ENCODE measurements at regions not wholly inside any gene's neighbourhood (a gene's known extent, or its start where the extent isn't known, plus 50 kb on each side); places are given as distances from the start of the nearest gene placed in this dataset.
"Not testable (repeated sequence)": the region's sequence is repeated elsewhere in the genome, so short reads cannot be mapped to it uniquely, and the experiment has no call there.

- DNase-seq (peak; percentile 8 to 21 (median 13)), ATAC-seq (replicated peaks) (peak; percentile 67)
- Mint-ChIP-seq H3K9me3 (no peaks in the 10 kb centered on the region), H3K27me3 (peaks cover 8 to 32% of the 10 kb centered on the region in 2 donors), H3K36me3 (ENCODE audit: insufficient read depth) (no peaks in the 10 kb centered on the region), H3K4me3 (no peak overlapping the region), H3K27ac (no peak overlapping the region), H3K4me1 (ENCODE audit: low read depth in 2 of 2) (peaks cover 0 to 3% of the 10 kb centered on the region in 2 donors)
Measured at GRCh38 chr18:57881818-57882413, 78.8 kb upstream of the ATP8B1 start.

GRCh38 chr18:57879924-57880323 is 76.8 kb upstream of the ATP8B1 start:
- not testable (repeated sequence) for H3K9me3 Mint-ChIP-seq; H3K4me1 Mint-ChIP-seq (ENCODE audit: low read depth in 2 of 2); H3K27ac Mint-ChIP-seq; DNase-seq; H3K36me3 Mint-ChIP-seq (ENCODE audit: insufficient read depth); ATAC-seq (replicated peaks); H3K4me3 Mint-ChIP-seq
- peaks cover 11 to 32% of the 10 kb centered on the region in 2 donors for H3K27me3 Mint-ChIP-seq

- peaks cover 7 to 12% of the 10 kb centered on the region in 2 donors for H3K9me3 Mint-ChIP-seq
- no peaks in the 10 kb centered on the region for H3K36me3 Mint-ChIP-seq (ENCODE audit: insufficient read depth)
- no peak overlapping the region for H3K27ac Mint-ChIP-seq
- ATAC-seq (replicated peaks) = no peak
- no peak overlapping the region for H3K4me3 Mint-ChIP-seq
- no peaks in the 10 kb centered on the region for H3K4me1 Mint-ChIP-seq (ENCODE audit: low read depth in 2 of 2)
- H3K27me3 Mint-ChIP-seq = peaks cover 11 to 23% of the 10 kb centered on the region in 2 donors
- DNase-seq = no peak
Measured at GRCh38 chr18:57869221-57869620, 66.1 kb upstream of the ATP8B1 start.

GRCh38 chr18:57866355-57866754 is 63.2 kb upstream of the ATP8B1 start:
- Mint-ChIP-seq H3K27me3 (peaks cover 22 to 38% of the 10 kb centered on the region in 2 donors), H3K4me3 (no peak overlapping the region), H3K4me1 (ENCODE audit: low read depth in 2 of 2) (no peaks in the 10 kb centered on the region), H3K27ac (no peak overlapping the region), H3K9me3 (peaks cover 2% of the 10 kb centered on the region in 2 donors), H3K36me3 (ENCODE audit: insufficient read depth) (no peaks in the 10 kb centered on the region)
- no peak for DNase-seq
- ATAC-seq (replicated peaks) = no peak

DNA sequence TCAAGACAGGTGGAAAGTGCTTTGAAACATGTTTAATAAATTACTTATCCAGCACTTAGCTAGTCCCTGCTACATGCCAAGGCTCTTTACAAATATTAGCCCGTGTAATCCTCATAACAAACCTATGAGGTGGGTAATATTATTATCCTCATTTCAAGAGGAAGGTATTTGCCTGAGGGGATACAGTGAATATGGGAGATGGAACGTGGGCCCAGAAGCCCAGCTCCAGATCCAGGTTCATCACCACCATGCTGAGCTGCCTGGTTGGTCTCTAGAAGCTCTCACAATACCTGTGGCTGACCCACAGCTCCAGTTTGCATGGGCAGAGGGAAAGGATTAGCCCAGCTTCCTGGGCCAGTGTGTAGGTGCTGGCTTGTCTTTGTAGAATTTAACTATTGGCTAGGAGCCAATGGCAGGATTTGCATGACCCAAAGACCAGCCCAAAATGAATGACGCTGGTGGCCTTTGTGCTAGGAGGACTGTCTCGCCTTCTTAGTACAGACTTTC is 61.6 kb upstream of the ATP8B1 start:
- H3K36me3 Mint-ChIP-seq (ENCODE audit: insufficient read depth) = no peaks in the 10 kb centered on the region
- ATAC-seq (replicated peaks) (no peak), DNase-seq (no peak)
- no peak overlapping the region for H3K4me3 Mint-ChIP-seq
- H3K4me1 Mint-ChIP-seq (ENCODE audit: low read depth in 2 of 2) = no peaks in the 10 kb centered on the region
- H3K27me3 Mint-ChIP-seq = peaks cover 22 to 38% of the 10 kb centered on the region in 2 donors
- no peaks in the 10 kb centered on the region for H3K9me3 Mint-ChIP-seq
- no peak overlapping the region for H3K27ac Mint-ChIP-seq

DNA sequence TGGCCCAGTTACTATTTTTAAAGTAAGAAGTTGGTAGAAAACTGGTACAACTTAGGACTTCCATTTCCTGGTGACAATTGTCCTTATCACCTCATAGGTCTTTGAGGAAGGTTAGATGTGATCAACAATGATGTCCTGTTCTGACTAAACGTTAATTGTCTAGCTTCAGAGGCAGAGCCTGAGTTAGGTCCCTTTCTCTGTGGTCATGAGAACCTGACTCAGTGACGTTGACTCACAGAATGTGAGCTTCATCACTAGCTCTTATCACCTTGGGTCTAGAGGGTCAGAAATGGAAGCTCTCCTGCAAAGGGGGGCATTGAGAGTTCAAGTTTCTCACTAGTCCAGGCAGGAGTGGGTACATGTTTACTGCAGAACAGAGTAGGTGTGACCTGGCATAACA is 60.6 kb upstream of the ATP8B1 start:
- Mint-ChIP-seq H3K4me3 (no peak overlapping the region), H3K27ac (no peak overlapping the region), H3K4me1 (ENCODE audit: low read depth in 2 of 2) (no peaks in the 10 kb centered on the region), H3K27me3 (peaks cover 22 to 37% of the 10 kb centered on the region in 2 donors), H3K9me3 (no peaks in the 10 kb centered on the region), H3K36me3 (ENCODE audit: insufficient read depth) (no peaks in the 10 kb centered on the region)
- no peak for ATAC-seq (replicated peaks)
- DNase-seq = no peak

GRCh38 chr18:57859314-57859713 is 56.2 kb upstream of the ATP8B1 start:
- Mint-ChIP-seq H3K27ac (no peak overlapping the region), H3K36me3 (ENCODE audit: insufficient read depth) (no peaks in the 10 kb centered on the region), H3K4me1 (ENCODE audit: low read depth in 2 of 2) (no peaks in the 10 kb centered on the region), H3K27me3 (peaks cover 11 to 16% of the 10 kb centered on the region in 2 donors), H3K9me3 (no peaks in the 10 kb centered on the region), H3K4me3 (no peak overlapping the region)
- ATAC-seq (replicated peaks) (no peak), DNase-seq (no peak)

GRCh38 chr18:57856557-57857280 is 53.6 kb upstream of the ATP8B1 start:
- ATAC-seq (replicated peaks) = no peak
- H3K27ac Mint-ChIP-seq = no peak overlapping the region
- H3K36me3 Mint-ChIP-seq (ENCODE audit: insufficient read depth) = no peaks in the 10 kb centered on the region
- H3K9me3 Mint-ChIP-seq = no peaks in the 10 kb centered on the region
- no peaks in the 10 kb centered on the region for H3K4me1 Mint-ChIP-seq (ENCODE audit: low read depth in 2 of 2)
- no peak for DNase-seq
- no peaks in the 10 kb centered on the region for H3K27me3 Mint-ChIP-seq
- H3K4me3 Mint-ChIP-seq = no peak overlapping the region

GRCh38 chr18:57856128-57856527 is 53.0 kb upstream of the ATP8B1 start:
- Mint-ChIP-seq H3K27me3 (no peaks in the 10 kb centered on the region), H3K4me3 (no peak overlapping the region), H3K9me3 (no peaks in the 10 kb centered on the region), H3K4me1 (ENCODE audit: low read depth in 2 of 2) (no peaks in the 10 kb centered on the region), H3K27ac (no peak overlapping the region), H3K36me3 (ENCODE audit: insufficient read depth) (no peaks in the 10 kb centered on the region)
- no peak for DNase-seq
- ATAC-seq (replicated peaks) = no peak

GRCh38 chr18:57855551-57855950 is 52.4 kb upstream of the ATP8B1 start:
- Mint-ChIP-seq H3K27ac (no peak overlapping the region), H3K4me3 (no peak overlapping the region), H3K9me3 (no peaks in the 10 kb centered on the region), H3K27me3 (no peaks in the 10 kb centered on the region), H3K4me1 (ENCODE audit: low read depth in 2 of 2) (no peaks in the 10 kb centered on the region), H3K36me3 (ENCODE audit: insufficient read depth) (no peaks in the 10 kb centered on the region)
- ATAC-seq (replicated peaks) (no peak), DNase-seq (no peak)

- Mint-ChIP-seq H3K36me3 (ENCODE audit: insufficient read depth) (no peaks in the 10 kb centered on the region), H3K27me3 (peaks cover 5 to 8% of the 10 kb centered on the region in 2 donors), H3K4me1 (ENCODE audit: low read depth in 2 of 2) (no peaks in the 10 kb centered on the region)
Measured at GRCh38 chr18:57854726-57855125, 51.6 kb upstream of the ATP8B1 start.

DNA sequence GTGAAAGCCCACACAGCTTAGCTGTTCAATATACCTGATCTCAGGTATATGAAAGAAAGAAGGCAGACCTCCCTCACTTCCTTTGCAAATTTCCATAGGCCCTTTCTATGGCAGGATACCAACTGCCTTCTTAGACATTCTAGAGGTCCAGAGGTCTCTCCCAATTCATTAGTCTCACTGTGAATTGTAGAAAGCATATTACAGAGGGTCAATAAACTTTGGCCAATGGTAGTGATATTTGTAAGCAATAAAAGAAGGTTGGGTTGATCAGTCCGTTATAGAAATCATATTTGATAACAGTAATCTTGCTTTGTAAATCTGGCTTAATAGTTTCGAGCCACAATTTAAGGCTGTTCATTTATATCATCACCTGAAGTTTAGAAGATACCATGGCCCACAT is 50.7 kb upstream of the ATP8B1 start:
- ATAC-seq (replicated peaks) (no peak), DNase-seq (no peak)
- Mint-ChIP-seq H3K36me3 (ENCODE audit: insufficient read depth) (no peaks in the 10 kb centered on the region), H3K4me3 (no peak overlapping the region), H3K27ac (no peak overlapping the region), H3K27me3 (peaks cover 7 to 9% of the 10 kb centered on the region in 2 donors), H3K4me1 (ENCODE audit: low read depth in 2 of 2) (no peaks in the 10 kb centered on the region), H3K9me3 (peaks cover 0 to 1% of the 10 kb centered on the region in 2 donors)

More at GRCh38 chr18:57854726-57855125, 51.6 kb upstream of the ATP8B1 start:
- no peak for ATAC-seq (replicated peaks)
- Mint-ChIP-seq H3K4me3 (no peak overlapping the region), H3K9me3 (peaks cover 0 to 1% of the 10 kb centered on the region in 2 donors), H3K27ac (no peak overlapping the region)
- no peak for DNase-seq

DNA sequence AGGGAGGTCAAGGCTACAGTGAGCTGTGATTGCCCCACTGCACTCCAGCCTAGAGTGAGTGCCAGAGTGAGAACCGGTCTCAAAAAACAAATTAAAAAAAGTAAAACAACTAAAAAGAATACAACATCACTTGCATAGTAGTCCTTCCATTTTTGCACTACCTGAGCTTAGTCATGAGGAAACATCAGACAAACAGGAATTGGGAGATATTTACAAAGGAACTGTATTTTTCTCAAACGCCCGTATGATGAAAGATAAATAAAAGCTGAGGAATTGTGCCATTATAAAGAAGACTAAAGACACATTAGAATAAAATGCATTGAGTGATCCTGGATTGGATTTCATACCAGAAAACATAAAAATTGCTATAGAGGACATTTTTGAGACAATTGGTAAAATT is 50.0 kb upstream of the ATP8B1 start:
- ATAC-seq (replicated peaks) (no peak), DNase-seq (no peak)
- no peaks in the 10 kb centered on the region for H3K36me3 Mint-ChIP-seq (ENCODE audit: insufficient read depth)
- H3K9me3 Mint-ChIP-seq = peaks cover 0 to 1% of the 10 kb centered on the region in 2 donors
- no peaks in the 10 kb centered on the region for H3K4me1 Mint-ChIP-seq (ENCODE audit: low read depth in 2 of 2)
- peaks cover 7 to 9% of the 10 kb centered on the region in 2 donors for H3K27me3 Mint-ChIP-seq
- no peak overlapping the region for H3K4me3 Mint-ChIP-seq
- no peak overlapping the region for H3K27ac Mint-ChIP-seq
